ENCODE measurements at regions not wholly inside any gene's neighbourhood (a gene's known extent, or its start where the extent isn't known, plus 50 kb on each side); places are given as distances from the start of the nearest gene placed in this dataset.

GRCh38 chr10:4569151-4569550, 256.9 kb upstream of the AKR1E2 start:
- Histone ChIP-seq H3K4me1 (ENCODE audit: control insufficient read depth in 1 of 2, low read depth in 2 of 2) (no peaks in the 10 kb centered on the region), H3K9me3 (no peaks in the 10 kb centered on the region), H3K4me3 (no peak overlapping the region), H3K27ac (no peak overlapping the region), H3K36me3 (no peaks in the 10 kb centered on the region), H3K27me3 (replicated peaks; ENCODE audit: insufficient read depth) (no peaks in the 10 kb centered on the region)
- no peak for TF ChIP-seq CTCF (IDR thresholded peaks at IDR 0.05)
- DNase-seq (ENCODE audit: low spot score) (no peak), ATAC-seq (ENCODE audit: insufficient number of reproducible peaks, low FRiP score, low read depth) (no peak)

- Histone ChIP-seq H3K27ac (no peak overlapping the region), H3K36me3 (no peaks in the 10 kb centered on the region), H3K27me3 (replicated peaks; ENCODE audit: insufficient read depth) (no peaks in the 10 kb centered on the region), H3K4me3 (no peak overlapping the region), H3K4me1 (ENCODE audit: control insufficient read depth in 1 of 2, low read depth in 2 of 2) (no peaks in the 10 kb centered on the region), H3K9me3 (no peaks in the 10 kb centered on the region)
- ATAC-seq (ENCODE audit: insufficient number of reproducible peaks, low FRiP score, low read depth): no peak
- DNase-seq (ENCODE audit: low spot score): no peak
- TF ChIP-seq CTCF (IDR thresholded peaks at IDR 0.05): no peak
These were observed 257.3 kb upstream of the AKR1E2 start for GRCh38 chr10:4568731-4569130.

GRCh38 chr10:4568086-4568485, 257.9 kb upstream of the AKR1E2 start:
- Histone ChIP-seq H3K4me3 (no peak overlapping the region), H3K4me1 (ENCODE audit: control insufficient read depth in 1 of 2, low read depth in 2 of 2) (no peaks in the 10 kb centered on the region), H3K36me3 (no peaks in the 10 kb centered on the region), H3K27ac (no peak overlapping the region), H3K27me3 (replicated peaks; ENCODE audit: insufficient read depth) (no peaks in the 10 kb centered on the region), H3K9me3 (no peaks in the 10 kb centered on the region)
- ATAC-seq (ENCODE audit: insufficient number of reproducible peaks, low FRiP score, low read depth) (no peak), DNase-seq (ENCODE audit: low spot score) (no peak)
- TF ChIP-seq CTCF (IDR thresholded peaks at IDR 0.05): no peak

- ATAC-seq (ENCODE audit: insufficient number of reproducible peaks, low FRiP score, low read depth): no peak
- H3K36me3 ChIP-seq: no peaks in the 10 kb centered on the region
- no peak overlapping the region for H3K27ac ChIP-seq
- no peak overlapping the region for H3K4me3 ChIP-seq
- no peak for TF ChIP-seq CTCF (IDR thresholded peaks at IDR 0.05)
- H3K4me1 ChIP-seq (ENCODE audit: control insufficient read depth in 1 of 2, low read depth in 2 of 2): no peaks in the 10 kb centered on the region
- no peaks in the 10 kb centered on the region for H3K27me3 ChIP-seq (replicated peaks; ENCODE audit: insufficient read depth)
- no peak for DNase-seq (ENCODE audit: low spot score)
- no peaks in the 10 kb centered on the region for H3K9me3 ChIP-seq
These were observed 258.4 kb upstream of the AKR1E2 start for GRCh38 chr10:4567637-4568036.

GRCh38 chr10:4566011-4566410, 260.0 kb upstream of the AKR1E2 start:
- ATAC-seq (ENCODE audit: insufficient number of reproducible peaks, low FRiP score, low read depth) (no peak), DNase-seq (ENCODE audit: low spot score) (no peak)
- H3K36me3 ChIP-seq: no peaks in the 10 kb centered on the region
- H3K4me3 ChIP-seq: no peak overlapping the region
- no peaks in the 10 kb centered on the region for H3K27me3 ChIP-seq (replicated peaks; ENCODE audit: insufficient read depth)
- H3K9me3 ChIP-seq: no peaks in the 10 kb centered on the region
- no peak overlapping the region for H3K27ac ChIP-seq
- H3K4me1 ChIP-seq (ENCODE audit: control insufficient read depth in 1 of 2, low read depth in 2 of 2): no peaks in the 10 kb centered on the region
- TF ChIP-seq CTCF (IDR thresholded peaks at IDR 0.05): no peak
